ENCODE measurements at regions not wholly inside any gene's neighbourhood (a gene's known extent, or its start where the extent isn't known, plus 50 kb on each side); places are given as distances from the start of the nearest gene placed in this dataset.
"Not testable (repeated sequence)": the region's sequence is repeated elsewhere in the genome, so short reads cannot be mapped to it uniquely, and the experiment has no call there.

GRCh38 chr1:199837321-199837720 lies 190.2 kb upstream of the NR5A2 start (continued):
- TF ChIP-seq ZNF217 (IDR thresholded peaks at IDR 0.05) (no peak), RCOR1 (conservative IDR thresholded peaks at IDR 0.05; ENCODE audit: low read depth, low read length) (no peak), NR2C2 (IDR thresholded peaks at IDR 0.05; ENCODE audit: borderline replicate concordance, control insufficient read depth, insufficient read length, low read depth) (no peak)

GRCh38 chr1:199839608-199840007 lies 187.9 kb upstream of the NR5A2 start:
- H4K20me1 ChIP-seq (ENCODE audit: control insufficient read depth, insufficient read depth); SMC1A ChIA-PET (ENCODE audit: uncharacterized antibody, unreplicated experiment); H3K27me3 ChIP-seq (replicated peaks in 1 of 2; ENCODE audit: control insufficient read depth in 2 of 2, insufficient read depth in 2 of 2, low read length in 1 of 2); BruUV-seq (replicated peaks); H3K4me3 ChIP-seq; H2AFZ ChIP-seq (ENCODE audit: control insufficient read depth, low read depth, low read length); H3K27ac ChIP-seq (ENCODE audit: control insufficient read depth, insufficient read depth); RAD21 ChIA-PET (ENCODE audit: unreplicated experiment); H3K9me3 ChIP-seq (replicated peaks; ENCODE audit: control insufficient read depth, insufficient read depth, low read length); H3K9ac ChIP-seq (ENCODE audit: control insufficient read depth, insufficient read depth, low read length); intact Hi-C loops (cut with micrococcal nuclease; ENCODE audit: unreplicated experiment); ATAC-seq; H3K79me2 ChIP-seq (ENCODE audit: control insufficient read depth, insufficient read depth, low read length); in situ Hi-C loops (cut with MboI); FAIRE-seq; DNase-seq (ENCODE audit: low read depth, low spot score); H3K4me2 ChIP-seq (ENCODE audit: control insufficient read depth, insufficient read depth); H3K36me3 ChIP-seq (ENCODE audit: control insufficient read depth in 2 of 2, insufficient read depth in 2 of 2, low read length in 1 of 2); H3K4me1 ChIP-seq (ENCODE audit: control insufficient read depth, insufficient read depth, low read length): not testable (repeated sequence)
- 66% methylated on average over 8 of the region's 8 CpGs for WGBS (ENCODE audit: insufficient coverage, insufficient replicate concordance, low lambda C conversion rate, missing lambda C conversion rate)
- ChIA-PET POLR2A (interaction anchor here (0.7 kb wide), 1 partner anchor 109 kb away, joined by 7 read pairs; no protein-coding TSS in a partner anchor), CTCF (interaction anchor here (0.6 kb wide), 1 partner anchor 61 kb away, joined by 3 read pairs; no protein-coding TSS in a partner anchor)

- H4K20me1 ChIP-seq (ENCODE audit: control insufficient read depth, insufficient read depth); H3K4me1 ChIP-seq (ENCODE audit: control insufficient read depth, insufficient read depth, low read length); BruUV-seq (replicated peaks); POLR2A ChIA-PET; H3K36me3 ChIP-seq (ENCODE audit: control insufficient read depth in 2 of 2, insufficient read depth in 2 of 2, low read length in 1 of 2); RAD21 ChIA-PET (ENCODE audit: unreplicated experiment); H3K9ac ChIP-seq (ENCODE audit: control insufficient read depth, insufficient read depth, low read length); H2AFZ ChIP-seq (ENCODE audit: control insufficient read depth, low read depth, low read length); FAIRE-seq; intact Hi-C loops (cut with micrococcal nuclease; ENCODE audit: unreplicated experiment); H3K27ac ChIP-seq (ENCODE audit: control insufficient read depth, insufficient read depth); DNase-seq (ENCODE audit: low read depth, low spot score); H3K79me2 ChIP-seq (ENCODE audit: control insufficient read depth, insufficient read depth, low read length); in situ Hi-C loops (cut with MboI); H3K4me3 ChIP-seq; H3K9me3 ChIP-seq (replicated peaks; ENCODE audit: control insufficient read depth, insufficient read depth, low read length); CTCF ChIA-PET; H3K4me2 ChIP-seq (ENCODE audit: control insufficient read depth, insufficient read depth); H3K27me3 ChIP-seq (replicated peaks in 1 of 2; ENCODE audit: control insufficient read depth in 2 of 2, insufficient read depth in 2 of 2, low read length in 1 of 2); ATAC-seq: not testable (repeated sequence)
- WGBS (ENCODE audit: insufficient coverage, insufficient replicate concordance, low lambda C conversion rate, missing lambda C conversion rate): 95% methylated on average over 2 of the region's 2 CpGs
- SMC1A ChIA-PET (ENCODE audit: uncharacterized antibody, unreplicated experiment): interaction anchor here (1.4 kb wide), 1 partner anchor 82 kb away, joined by 3 read pairs; no protein-coding TSS in a partner anchor
Measured at GRCh38 chr1:199843096-199843495, 184.4 kb upstream of the NR5A2 start.
